BJ (cell line): ENCODE measurements at regions not wholly inside any gene's neighbourhood (a gene's known extent, or its start where the extent isn't known, plus 50 kb on each side); places are given as distances from the start of the nearest gene placed in this dataset.
"Not testable (repeated sequence)": the region's sequence is repeated elsewhere in the genome, so short reads cannot be mapped to it uniquely, and the experiment has no call there.

Experiments used
- CTCF ChIA-PET: fragments of 350-600 bp; formaldehyde crosslinking; extraction: SDS; loops from one replicate; lab custom pipeline; 2021; ENCODE audit warnings: antibody characterized with exemption, inconsistent platforms; lab: Yijun Ruan, JAX
- POLR2A ChIA-PET: fragments of 300-600 bp; sonication (Branson Sonifier 250); formaldehyde crosslinking; extraction: SDS; loops from one replicate; lab custom pipeline; 2021; ENCODE audit warnings: antibody characterized with exemption; lab: Charles Lee
- DNase-seq: peaks from one replicate; pipeline ENCODE4 v3.0.0-alpha.2; 2011; ENCODE audit warnings: low read depth
- H3K27me3 ChIP-seq: 2 replicates; pipeline ENCODE4 v1.6.0; 2011; ENCODE audit warnings: low read length; ENCODE audit not compliant: control insufficient read depth, insufficient read depth
- H3K36me3 ChIP-seq: 2 replicates; pipeline ENCODE4 v1.5.1; 2011; ENCODE audit warnings: low read length; ENCODE audit not compliant: control insufficient read depth, insufficient read depth
- H3K4me3 ChIP-seq: 2 replicates; pipeline ENCODE4 v1.5.1; 2011; ENCODE audit warnings: low read depth, mild to moderate bottlenecking, control low read depth, low read length
- CTCF ChIP-seq: IDR thresholded peaks from 2 replicates; pipeline ENCODE4 v1.5.1; 2011; ENCODE audit warnings: low read depth, mild to moderate bottlenecking, control low read depth, inconsistent platforms, low read length, moderate library complexity; ENCODE audit not compliant: insufficient read depth

GRCh38 chr21:43287795-43288755 lies 119.3 kb downstream of the CRYAA start:
- CTCF ChIA-PET: interaction anchor here (2.3 kb wide), 1 partner anchor 15 kb away, joined by 4 read pairs; no protein-coding TSS in a partner anchor
- no peak for DNase-seq
- POLR2A ChIA-PET: no interaction called here
- Histone ChIP-seq H3K36me3 (no peaks in the 10 kb centered on the region), H3K27me3 (peaks cover 7% of the 10 kb centered on the region), H3K4me3 (no peak overlapping the region)
- no peak for TF ChIP-seq CTCF

GRCh38 chr21:43287111-43287760 lies 118.4 kb downstream of the CRYAA start:
- no peak for DNase-seq
- no peak for TF ChIP-seq CTCF
- CTCF ChIA-PET: interaction anchor here (2.3 kb wide), 1 partner anchor 14 kb away, joined by 4 read pairs; no protein-coding TSS in a partner anchor
- no peak overlapping the region for H3K4me3 ChIP-seq
- POLR2A ChIA-PET: no interaction called here
- H3K36me3 ChIP-seq: no peaks in the 10 kb centered on the region
- peaks cover 7% of the 10 kb centered on the region for H3K27me3 ChIP-seq

GRCh38 chr21:43286196-43286595 lies 117.4 kb downstream of the CRYAA start:
- Histone ChIP-seq H3K36me3 (no peaks in the 10 kb centered on the region), H3K4me3 (no peak overlapping the region), H3K27me3 (peaks cover 7% of the 10 kb centered on the region)
- POLR2A ChIA-PET: no interaction called here
- CTCF ChIA-PET: no interaction called here
- no peak for DNase-seq
- no peak for TF ChIP-seq CTCF

- CTCF ChIA-PET: no interaction called here
- POLR2A ChIA-PET: no interaction called here
- no peak overlapping the region for H3K4me3 ChIP-seq
- TF ChIP-seq CTCF: no peak
- H3K36me3 ChIP-seq: no peaks in the 10 kb centered on the region
- DNase-seq: no peak
- peaks cover 7% of the 10 kb centered on the region for H3K27me3 ChIP-seq
Measured at GRCh38 chr21:43284700-43285099, 115.9 kb downstream of the CRYAA start.

GRCh38 chr21:43284238-43284637 lies 115.4 kb downstream of the CRYAA start:
- ChIA-PET POLR2A (no interaction called here), CTCF (no interaction called here)
- peaks cover 7% of the 10 kb centered on the region for H3K27me3 ChIP-seq
- no peak overlapping the region for H3K4me3 ChIP-seq
- TF ChIP-seq CTCF: no peak
- DNase-seq: no peak
- no peaks in the 10 kb centered on the region for H3K36me3 ChIP-seq

GRCh38 chr21:43283925-43284221 lies 115.1 kb downstream of the CRYAA start:
- DNase-seq, H3K36me3 ChIP-seq, POLR2A ChIA-PET, H3K4me3 ChIP-seq, CTCF ChIA-PET, H3K27me3 ChIP-seq: not testable (repeated sequence)
